ENCODE measurements at regions not wholly inside any gene's neighbourhood (a gene's known extent, or its start where the extent isn't known, plus 50 kb on each side); places are given as distances from the start of the nearest gene placed in this dataset.

DNA sequence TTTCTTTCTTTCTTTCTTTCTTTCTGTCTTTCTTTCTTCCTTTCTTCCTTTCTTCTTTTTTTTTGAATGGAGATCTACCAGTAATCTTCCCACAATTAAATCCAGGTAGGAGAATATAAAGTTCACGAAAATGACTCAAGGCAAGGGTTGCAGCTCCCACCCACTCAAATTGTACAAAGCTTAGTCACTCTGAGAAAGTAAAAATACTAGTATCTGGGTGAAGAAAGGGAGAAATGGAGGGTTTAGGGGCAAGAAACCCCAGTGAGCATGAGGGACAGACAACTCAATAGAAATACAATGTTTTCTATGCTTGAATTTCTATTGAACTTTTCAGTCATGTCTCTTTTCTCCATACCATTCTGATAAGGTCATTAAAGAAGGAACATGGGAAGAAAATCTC lies 200.8 kb downstream of the GATA3 start:
- no peak for TF ChIP-seq GATA2 (IDR thresholded peaks at IDR 0.05; ENCODE audit: low read depth, low read length)
- TF ChIP-seq GATA3 (IDR thresholded peaks at IDR 0.05; ENCODE audit: low read depth, low read length), result no peak

Data from SH-SY5Y (cell line).